IMR-90 (cell line): ENCODE measurements at regions not wholly inside any gene's neighbourhood (a gene's known extent, or its start where the extent isn't known, plus 50 kb on each side); places are given as distances from the start of the nearest gene placed in this dataset.

ENCODE experiments used
- ATAC-seq: fragments of 200-7000 bp; cut with Tn5 transposase; 2 replicates; pipeline ENCODE4 v1.9.1; 2020; ENCODE audit warnings: low read depth, mild to moderate bottlenecking, moderate library complexity
- BruUV-seq: library from RNA; stranded (reverse); fragments of 400-500 nt; replicated peaks from 2 replicates; lab custom pipeline; 2021; lab: Mats Ljungman, UMichigan
- CTCF ChIA-PET: fragments of 300-600 bp; formaldehyde crosslinking; extraction: SDS; loops from one replicate; lab custom pipeline; 2021; ENCODE audit warnings: antibody characterized with exemption; lab: Yijun Ruan, JAX
- POLR2A ChIA-PET: fragments of 300-600 bp; sonication (Branson Sonifier 250); formaldehyde crosslinking; loops from one replicate; lab custom pipeline; 2022; ENCODE audit warnings: antibody characterized with exemption; ENCODE audit not compliant: unreplicated experiment; lab: Charles Lee
- DNase-seq: peaks from one replicate; pipeline ENCODE4 v3.0.0; 2013
- H2AFZ ChIP-seq: replicated peaks from 2 replicates; pipeline ENCODE3; 2013; ENCODE audit warnings: low read length, mild to moderate bottlenecking; ENCODE audit not compliant: poor library complexity
- H2AK5ac ChIP-seq: 2 replicates; pipeline ENCODE4 v1.6.1; 2013; ENCODE audit warnings: low read depth, low read length, inconsistent platforms
- H2AK9ac ChIP-seq: replicated peaks from 2 replicates; pipeline ENCODE3; 2013; ENCODE audit warnings: mild to moderate bottlenecking, low read depth, low read length, moderate library complexity; ENCODE audit not compliant: poor library complexity
- H2BK120ac ChIP-seq: 2 replicates; pipeline ENCODE4 v1.6.1; 2013; ENCODE audit warnings: low read depth, low read length, inconsistent platforms
- H2BK15ac ChIP-seq: 3 replicates; pipeline ENCODE4 v1.6.1; 2013; ENCODE audit warnings: low read depth, low read length, inconsistent platforms
- H2BK20ac ChIP-seq: 2 replicates; pipeline ENCODE4 v1.6.1; 2013; ENCODE audit warnings: low read depth, mild to moderate bottlenecking, inconsistent platforms, low read length, moderate library complexity
- H2BK5ac ChIP-seq: 2 replicates; pipeline ENCODE4 v1.6.1; 2013; ENCODE audit warnings: mild to moderate bottlenecking, low read depth, low read length, inconsistent platforms; ENCODE audit not compliant: poor library complexity, severe bottlenecking
- H3K14ac ChIP-seq: replicated peaks from 2 replicates; pipeline ENCODE4 v1.6.1; 2013; ENCODE audit warnings: low read depth, low read length, inconsistent platforms
- H3K18ac ChIP-seq: 2 replicates; pipeline ENCODE4 v1.6.1; 2013; ENCODE audit warnings: low read depth, low read length, control low read depth
- H3K23ac ChIP-seq: 2 replicates; pipeline ENCODE4 v1.6.1; 2013; ENCODE audit warnings: low read depth, low read length, inconsistent platforms
- H3K27ac ChIP-seq: 2 replicates; pipeline ENCODE4 v1.5.1; 2013; ENCODE audit warnings: mild to moderate bottlenecking, control low read depth, low read length; ENCODE audit not compliant: insufficient read depth
- H3K27me3 ChIP-seq: 2 replicates; pipeline ENCODE4 v1.6.1; 2013; ENCODE audit warnings: low read length; ENCODE audit not compliant: control insufficient read depth, insufficient read depth
- H3K36me3 ChIP-seq: 2 replicates; pipeline ENCODE4 v1.6.1; 2013; ENCODE audit warnings: low read length, mixed read lengths; ENCODE audit not compliant: control insufficient read depth, insufficient read depth
- H3K4ac ChIP-seq: 2 replicates; pipeline ENCODE4 v1.6.1; 2013; ENCODE audit warnings: low read depth, low read length, inconsistent platforms
- H3K4me1 ChIP-seq: 2 replicates; pipeline ENCODE4 v1.6.1; 2013; ENCODE audit warnings: low read length, mixed read lengths; ENCODE audit not compliant: control insufficient read depth, insufficient read depth
- H3K4me2 ChIP-seq: 2 replicates; pipeline ENCODE4 v1.6.1; 2013; ENCODE audit warnings: low read depth, mild to moderate bottlenecking, control low read depth, low read length, moderate library complexity
- H3K4me3 ChIP-seq: 2 replicates; pipeline ENCODE4 v1.5.1; 2013; ENCODE audit warnings: low read depth, mild to moderate bottlenecking, control low read depth, low read length, moderate library complexity; ENCODE audit not compliant: insufficient read depth
- H3K56ac ChIP-seq: 2 replicates; pipeline ENCODE4 v1.6.1; 2013; ENCODE audit warnings: low read length, inconsistent platforms; ENCODE audit not compliant: insufficient read depth; ENCODE audit errors: extremely low read depth
- H3K79me1 ChIP-seq, 2 experiments: 2 replicates each; pipeline ENCODE4 v1.6.1; 2013; ENCODE audit warnings: low read length in 2 of 2, inconsistent platforms in 1 of 2, low read depth in 1 of 2
- H3K9ac ChIP-seq: 2 replicates; pipeline ENCODE4 v1.6.1; 2013; ENCODE audit warnings: low read depth, low read length, control low read depth
- H3K9me1 ChIP-seq: 2 replicates; pipeline ENCODE4 v1.6.1; 2013; ENCODE audit warnings: low read length, inconsistent platforms; ENCODE audit not compliant: insufficient read depth
- H3K9me3 ChIP-seq: 2 replicates; pipeline ENCODE4 v1.6.1; 2013; ENCODE audit warnings: low read length; ENCODE audit not compliant: control insufficient read depth, insufficient read depth
- H4K20me1 ChIP-seq: 2 replicates; pipeline ENCODE4 v1.6.1; 2013; ENCODE audit warnings: low read length, inconsistent platforms; ENCODE audit not compliant: insufficient read depth
- H4K5ac ChIP-seq: 2 replicates; pipeline ENCODE4 v1.6.1; 2013; ENCODE audit warnings: mild to moderate bottlenecking, low read depth, low read length, control low read depth
- H4K8ac ChIP-seq, 2 experiments: 2 replicates each; pipeline ENCODE4 v1.6.1; 2013; ENCODE audit warnings: low read depth in 2 of 2, low read length in 2 of 2, control low read depth in 1 of 2, inconsistent platforms in 1 of 2
- H4K91ac ChIP-seq: 2 replicates; pipeline ENCODE4 v1.6.1; 2013; ENCODE audit warnings: low read depth, low read length, inconsistent platforms; ENCODE audit not compliant: insufficient read depth
- CEBPB ChIP-seq: IDR thresholded peaks from 2 replicates; pipeline ENCODE4 v1.6.1; 2012; ENCODE audit warnings: low read depth, low read length, improper control_type of control experiment
- CTCF ChIP-seq: conservative IDR thresholded peaks from 2 replicates; pipeline ENCODE4 v1.5.1; 2012; ENCODE audit warnings: mild to moderate bottlenecking, low read depth, low read length, improper control_type of control experiment
- RCOR1 ChIP-seq: IDR thresholded peaks from 2 replicates; pipeline ENCODE4 v1.6.1; 2012; ENCODE audit warnings: mild to moderate bottlenecking, low read length, improper control_type of control experiment; ENCODE audit not compliant: insufficient replicate concordance
- WGBS, 2 experiments: methylation state at CpG; one replicate each; pipeline versions ENCODE4 v1.1.5 to v1.1.7; 2013; ENCODE audit warnings: missing lambda C conversion rate in 2 of 2; ENCODE audit not compliant: insufficient read length in 1 of 2; ENCODE audit errors: extremely low coverage in 2 of 2; 5-methylcytosine and 5-hydroxymethylcytosine counted together
- dilution Hi-C: fragments of 300-500 bp; cut with HindIII; formaldehyde crosslinking; loops from one replicate; pipeline ENCODE4 v1.14.3; 2018; ENCODE audit warnings: low sequenced_read_pairs; ENCODE audit not compliant: unreplicated experiment
- in situ Hi-C: fragments of 300-500 bp; cut with MboI; formaldehyde crosslinking; loops from 3 replicates; pipeline ENCODE4 v1.14.3; 2019; ENCODE audit warnings: low sequenced_read_pairs, inconsistent platforms, mixed read lengths
- intact Hi-C: fragments of 100-400 bp; cut with micrococcal nuclease; formaldehyde crosslinking; loops from 2 replicates; pipeline ENCODE4 v1.10.0; 2022

- no peaks in the 10 kb centered on the region for H4K20me1 ChIP-seq
- dilution Hi-C loops = no loop called here
Measured at GRCh38 chr16:79662669-79663313, 62.3 kb upstream of the MAF start.

More at GRCh38 chr16:79662669-79663313, 62.3 kb upstream of the MAF start:
- Histone ChIP-seq H3K9me1 (no peaks in the 10 kb centered on the region; the same call in 1 of the 2 replicates), H3K14ac (no peak overlapping the region), H3K27me3 (no peaks in the 10 kb centered on the region), H3K4me3 (no peak overlapping the region), H3K23ac (no peak overlapping the region), H3K4me1 (no peaks in the 10 kb centered on the region), H3K4ac (no peak overlapping the region), H3K9ac (no peak overlapping the region), H3K36me3 (no peaks in the 10 kb centered on the region), H3K4me2 (no peak overlapping the region), H2AK5ac (no peak overlapping the region), H2BK120ac (no peak overlapping the region), H3K27ac (no peak overlapping the region), H2BK20ac (no peak overlapping the region), H4K8ac (no peak overlapping the region), H3K18ac (no peak overlapping the region), H3K79me1 (no peaks in the 10 kb centered on the region), H4K5ac (no peak overlapping the region), H3K9me3 (peaks cover 18% of the 10 kb centered on the region), H4K91ac (no peak overlapping the region), H3K56ac (no peak overlapping the region), H2AFZ (no peak overlapping the region), H2BK5ac (no peak overlapping the region), H2BK15ac (no peak overlapping the region), H2AK9ac (no peak overlapping the region)
- intact Hi-C loops = no loop called here
- 0 out of 2 replicates have a peak, but pooled peaks have one; percentile 15 for TF ChIP-seq CEBPB
- no peak for TF ChIP-seq CTCF
- TF ChIP-seq RCOR1 = no peak
- in situ Hi-C loops = no loop called here
- ATAC-seq (no peak), DNase-seq (no peak)
- no CpG with 5 or more reads among the region's 5 CpGs for WGBS, 2 experiments
- CTCF ChIA-PET = no interaction called here
- BruUV-seq = no TSS peak
- POLR2A ChIA-PET = no interaction called here
